Uterus (tissue), 3 donors: ENCODE measurements at regions not wholly inside any gene's neighbourhood (a gene's known extent, or its start where the extent isn't known, plus 50 kb on each side); places are given as distances from the start of the nearest gene placed in this dataset.
A peak's percentile ranks its signal among the peaks of the same experiment; 100 is the strongest.

Experiments
- DNase-seq, 2 donors: peaks; one replicate each; pipeline ENCODE4 v3.0.0-alpha.2; 2019 to 2020
- H3K27ac ChIP-seq, 2 donors: fragments of 200-600 bp; sonication (generic); 1 replicate in 1 of 2; 2 replicates in 1 of 2; pipeline ENCODE4 v1.5.1; 2016 to 2018
- H3K27me3 ChIP-seq, 2 donors: fragments of 200-600 bp; sonication (generic); one replicate each; pipeline ENCODE4 v1.5.1; 2018 to 2019; ENCODE audit warnings: control low read depth in 1 of 2
- H3K36me3 ChIP-seq, 2 donors: fragments of 200-600 bp; sonication (generic); one replicate each; pipeline ENCODE4 v1.5.1; 2019; ENCODE audit warnings: control low read depth in 1 of 2
- H3K4me1 ChIP-seq, 2 donors: fragments of 200-600 bp; sonication (generic); one replicate each; pipeline ENCODE4 v1.5.1; 2018 to 2019; ENCODE audit warnings: control low read depth in 1 of 2
- H3K4me3 ChIP-seq, 2 donors: fragments of 200-600 bp; sonication (generic); 1 replicate in 1 of 2; 2 replicates in 1 of 2; pipeline ENCODE4 v1.5.1; 2018 to 2019; ENCODE audit warnings: mild to moderate bottlenecking in 1 of 2
- H3K9me3 ChIP-seq, 2 donors: fragments of 200-600 bp; sonication (generic); one replicate each; pipeline ENCODE4 v1.5.1; 2019; ENCODE audit warnings: control low read depth in 1 of 2
- POLR2A ChIP-seq, 2 donors: fragments of 450-650 bp; IDR thresholded peaks; one replicate each; pipeline ENCODE4 v1.6.1; 2016; ENCODE audit warnings: antibody characterized with exemption in 2 of 2, mild to moderate bottlenecking in 1 of 2, moderate library complexity in 1 of 2
- intact Hi-C: fragments of 100-400 bp; cut with DNase I; formaldehyde crosslinking; loops from one replicate; pipeline ENCODE4 v1.15.1; 2023; ENCODE audit warnings: low total_unique reads
- TF ChIP-seq, protein P1 (sequence below), 4 experiments: fragments of 200-600 bp in 2 of 4; fragments of 450-650 bp in 2 of 4; sonication (generic) in 2 of 4; IDR thresholded peaks; one replicate each; pipeline ENCODE4 v1.5.1; 2016 to 2019; ENCODE audit warnings: antibody characterized with exemption in 4 of 4, mild to moderate bottlenecking in 2 of 4, moderate library complexity in 1 of 4
- donor health status: DM: yes; HTN: yes; CAD: no.

- H3K27ac ChIP-seq = no peak overlapping the region
- no peaks in the 10 kb centered on the region for H3K36me3 ChIP-seq
- TF ChIP-seq POLR2A (IDR thresholded peaks at IDR 0.05) = no peak
- TF ChIP-seq, protein P1, sequence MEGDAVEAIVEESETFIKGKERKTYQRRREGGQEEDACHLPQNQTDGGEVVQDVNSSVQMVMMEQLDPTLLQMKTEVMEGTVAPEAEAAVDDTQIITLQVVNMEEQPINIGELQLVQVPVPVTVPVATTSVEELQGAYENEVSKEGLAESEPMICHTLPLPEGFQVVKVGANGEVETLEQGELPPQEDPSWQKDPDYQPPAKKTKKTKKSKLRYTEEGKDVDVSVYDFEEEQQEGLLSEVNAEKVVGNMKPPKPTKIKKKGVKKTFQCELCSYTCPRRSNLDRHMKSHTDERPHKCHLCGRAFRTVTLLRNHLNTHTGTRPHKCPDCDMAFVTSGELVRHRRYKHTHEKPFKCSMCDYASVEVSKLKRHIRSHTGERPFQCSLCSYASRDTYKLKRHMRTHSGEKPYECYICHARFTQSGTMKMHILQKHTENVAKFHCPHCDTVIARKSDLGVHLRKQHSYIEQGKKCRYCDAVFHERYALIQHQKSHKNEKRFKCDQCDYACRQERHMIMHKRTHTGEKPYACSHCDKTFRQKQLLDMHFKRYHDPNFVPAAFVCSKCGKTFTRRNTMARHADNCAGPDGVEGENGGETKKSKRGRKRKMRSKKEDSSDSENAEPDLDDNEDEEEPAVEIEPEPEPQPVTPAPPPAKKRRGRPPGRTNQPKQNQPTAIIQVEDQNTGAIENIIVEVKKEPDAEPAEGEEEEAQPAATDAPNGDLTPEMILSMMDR (IDR thresholded peaks at IDR 0.05) = no peak
- H3K27me3 ChIP-seq = no peaks in the 10 kb centered on the region
- no peaks in the 10 kb centered on the region for H3K4me1 ChIP-seq
- intact Hi-C loops = no loop called here
- no peaks in the 10 kb centered on the region for H3K9me3 ChIP-seq
- no peak for DNase-seq
- H3K4me3 ChIP-seq = no peak overlapping the region
These were observed 1009.9 kb downstream of the PLA2G4A start for GRCh38 chr1:187838335-187839293.

DNA sequence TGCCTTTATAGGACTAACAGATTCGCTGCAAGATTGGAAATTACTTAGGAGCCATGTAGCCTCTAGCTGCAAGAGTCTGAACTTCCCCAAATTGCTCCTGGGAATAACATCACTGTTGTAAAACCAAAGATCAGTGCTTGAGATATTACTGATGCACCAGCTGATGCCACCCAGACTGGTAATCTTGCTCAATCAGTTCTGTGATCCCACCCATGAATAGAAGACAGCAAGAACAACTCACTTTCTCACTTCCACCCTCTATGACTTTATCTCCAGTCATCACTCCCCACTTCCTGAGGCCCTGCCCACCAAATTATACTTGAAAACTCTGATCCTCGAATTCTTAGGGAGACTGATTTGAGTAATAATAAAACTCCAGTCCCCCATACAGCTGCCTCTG is 1011.1 kb downstream of the PLA2G4A start:
- intact Hi-C loops = no loop called here
- H3K4me3 ChIP-seq = no peak overlapping the region
- H3K36me3 ChIP-seq = no peaks in the 10 kb centered on the region

DNA sequence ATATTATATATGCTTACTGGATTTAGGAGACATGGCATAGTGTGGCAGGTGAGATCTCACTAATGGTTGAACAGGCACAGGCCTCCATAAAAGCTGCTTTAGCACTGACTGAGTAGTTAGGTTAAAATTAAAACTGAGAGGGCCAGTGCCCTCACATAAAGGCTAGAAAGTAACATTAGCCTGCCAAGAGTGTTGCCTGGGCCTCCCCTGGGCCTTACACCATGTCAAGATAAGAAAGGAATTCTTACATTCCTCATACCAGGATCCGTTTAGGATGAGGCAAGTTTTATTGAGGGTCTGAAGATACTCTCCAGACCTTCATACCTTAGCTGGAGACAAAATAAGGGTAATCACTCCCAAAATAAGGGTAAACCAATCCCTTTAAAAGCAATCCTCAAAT is 1011.8 kb downstream of the PLA2G4A start:
- no peak for TF ChIP-seq POLR2A (IDR thresholded peaks at IDR 0.05)
- TF ChIP-seq, protein P1 (IDR thresholded peaks at IDR 0.05) = no peak
- no peak overlapping the region for H3K27ac ChIP-seq
- no peaks in the 10 kb centered on the region for H3K36me3 ChIP-seq
- no peaks in the 10 kb centered on the region for H3K9me3 ChIP-seq
- H3K4me3 ChIP-seq = no peak overlapping the region
- DNase-seq = no peak
- H3K27me3 ChIP-seq = no peaks in the 10 kb centered on the region
- H3K4me1 ChIP-seq = no peaks in the 10 kb centered on the region
- intact Hi-C loops = no loop called here

More for the DNA sequence above, 1011.1 kb downstream of the PLA2G4A start:
- H3K9me3 ChIP-seq = no peaks in the 10 kb centered on the region
- no peaks in the 10 kb centered on the region for H3K4me1 ChIP-seq
- DNase-seq = no peak
- TF ChIP-seq POLR2A (IDR thresholded peaks at IDR 0.05) = no peak
- TF ChIP-seq, protein P1 (IDR thresholded peaks at IDR 0.05) = no peak
- no peak overlapping the region for H3K27ac ChIP-seq
- H3K27me3 ChIP-seq = no peaks in the 10 kb centered on the region

DNA sequence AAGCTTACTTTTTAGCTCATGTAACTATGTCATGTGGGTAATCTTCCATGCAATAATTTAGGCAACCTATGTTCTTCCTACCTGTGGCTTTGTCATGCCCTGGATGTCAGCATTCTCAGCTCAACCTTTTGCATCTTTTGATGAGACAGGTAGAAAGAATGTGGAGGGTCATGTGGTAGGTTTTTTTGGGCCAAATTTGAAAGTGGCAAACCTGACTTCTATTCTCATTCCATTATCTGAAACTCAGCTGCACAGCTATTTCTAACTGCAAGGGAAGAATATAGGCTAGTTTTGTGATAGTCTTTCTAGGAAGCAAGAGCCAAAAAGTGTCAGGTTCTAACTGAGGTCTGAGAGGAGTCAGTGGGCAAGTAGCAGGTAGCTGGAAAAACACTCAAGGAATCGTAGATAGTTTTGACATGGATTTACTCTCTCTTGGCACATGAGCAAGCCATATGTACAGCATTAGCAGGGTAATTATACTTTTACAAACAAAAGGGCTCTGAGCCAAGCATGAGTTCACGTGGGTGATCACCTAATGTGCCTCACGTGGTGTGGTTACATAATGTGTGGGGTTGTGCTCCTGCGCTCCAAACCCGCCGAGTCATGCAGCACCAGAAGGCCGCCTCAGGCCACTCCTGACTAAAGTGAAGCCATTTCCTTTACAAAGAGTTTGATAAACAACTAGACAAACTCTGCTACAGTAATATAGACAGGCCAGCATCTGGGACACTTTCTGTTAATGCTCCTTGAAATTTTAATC is 1013.8 kb downstream of the PLA2G4A start:
- TF ChIP-seq, protein P1 (IDR thresholded peaks at IDR 0.05) = no peak
- no peaks in the 10 kb centered on the region for H3K4me1 ChIP-seq
- intact Hi-C loops = no loop called here
- H3K9me3 ChIP-seq = no peaks in the 10 kb centered on the region
- H3K4me3 ChIP-seq = no peak overlapping the region
- no peaks in the 10 kb centered on the region for H3K27me3 ChIP-seq
- peak; percentile 13 to 16 for DNase-seq
- no peaks in the 10 kb centered on the region for H3K36me3 ChIP-seq
- H3K27ac ChIP-seq = no peak overlapping the region

DNA sequence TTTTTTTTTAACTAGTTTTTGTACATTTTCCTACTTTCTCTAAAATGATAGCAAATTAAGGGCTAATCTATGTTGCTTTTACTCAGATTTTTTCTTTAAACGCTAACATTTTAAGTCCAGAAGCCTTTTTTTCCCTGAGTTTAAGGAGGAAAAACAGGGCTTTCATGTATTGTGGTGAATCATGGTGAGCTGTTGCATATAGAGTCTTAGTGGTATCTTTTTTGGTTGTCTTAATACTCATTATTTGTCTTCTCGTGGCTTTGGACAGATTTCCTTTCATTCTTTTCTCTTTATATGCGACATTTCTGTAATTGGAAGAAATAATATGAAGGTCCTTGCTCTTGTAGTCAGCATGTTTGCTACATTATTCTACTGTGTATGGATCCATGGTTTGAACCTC is 1015.6 kb downstream of the PLA2G4A start:
- H3K27ac ChIP-seq = no peak overlapping the region
- TF ChIP-seq, protein P1 (IDR thresholded peaks at IDR 0.05) = no peak
- TF ChIP-seq POLR2A (IDR thresholded peaks at IDR 0.05) = no peak
- H3K4me1 ChIP-seq = no peaks in the 10 kb centered on the region
- no peak overlapping the region for H3K4me3 ChIP-seq
- H3K36me3 ChIP-seq = no peaks in the 10 kb centered on the region
- H3K9me3 ChIP-seq = no peaks in the 10 kb centered on the region
- DNase-seq = no peak
- H3K27me3 ChIP-seq = no peaks in the 10 kb centered on the region
- intact Hi-C loops = no loop called here
